Mesothelial cell of epicardium (in vitro differentiated cells): ENCODE measurements at regions not wholly inside any gene's neighbourhood (a gene's known extent, or its start where the extent isn't known, plus 50 kb on each side); places are given as distances from the start of the nearest gene placed in this dataset.

ENCODE experiments used
- DNase-seq, 2 experiments: peaks; one replicate each; pipeline ENCODE4 v3.0.0; 2021; ENCODE audit warnings: low spot score in 2 of 2; ENCODE audit not compliant: unreplicated experiment in 2 of 2
- H3K27ac Mint-ChIP-seq: 2 replicates; pipeline ENCODE4 v1.8.0; 2021; ENCODE audit warnings: mixed read lengths
- H3K27me3 Mint-ChIP-seq: 2 replicates; pipeline ENCODE4 v1.8.0; 2021; ENCODE audit warnings: low read depth, mixed read lengths
- H3K36me3 Mint-ChIP-seq: 2 replicates; pipeline ENCODE4 v1.8.0; 2021; ENCODE audit warnings: mixed read lengths
- H3K4me1 Mint-ChIP-seq: 2 replicates; pipeline ENCODE4 v1.8.0; 2021; ENCODE audit warnings: mixed read lengths
- H3K4me3 Mint-ChIP-seq: 2 replicates; pipeline ENCODE4 v1.8.0; 2021; ENCODE audit warnings: mild to moderate bottlenecking, moderate library complexity, mixed read lengths
- H3K9me3 Mint-ChIP-seq: 2 replicates; pipeline ENCODE4 v1.8.0; 2021; ENCODE audit warnings: mixed read lengths
- CTCF ChIP-seq: fragments of 200-600 bp; sonication (generic); IDR thresholded peaks from one replicate; pipeline ENCODE4 v1.5.0; 2021; ENCODE audit warnings: antibody characterized with exemption; ENCODE audit not compliant: unreplicated experiment

GRCh38 chr14:96949594-96949993, 152.4 kb downstream of the VRK1 start:
- Mint-ChIP-seq H3K27me3 (no peaks in the 10 kb centered on the region), H3K27ac (no peak overlapping the region), H3K4me1 (no peaks in the 10 kb centered on the region), H3K4me3 (no peak overlapping the region), H3K36me3 (no peaks in the 10 kb centered on the region), H3K9me3 (no peaks in the 10 kb centered on the region)
- DNase-seq: no peak
- no peak for TF ChIP-seq CTCF

- Mint-ChIP-seq H3K27ac (no peak overlapping the region), H3K4me3 (no peak overlapping the region), H3K4me1 (no peaks in the 10 kb centered on the region), H3K9me3 (no peaks in the 10 kb centered on the region), H3K27me3 (no peaks in the 10 kb centered on the region), H3K36me3 (no peaks in the 10 kb centered on the region)
- no peak for TF ChIP-seq CTCF
- no peak for DNase-seq
Observed at GRCh38 chr14:96951511-96951910, 154.3 kb downstream of the VRK1 start.

DNA sequence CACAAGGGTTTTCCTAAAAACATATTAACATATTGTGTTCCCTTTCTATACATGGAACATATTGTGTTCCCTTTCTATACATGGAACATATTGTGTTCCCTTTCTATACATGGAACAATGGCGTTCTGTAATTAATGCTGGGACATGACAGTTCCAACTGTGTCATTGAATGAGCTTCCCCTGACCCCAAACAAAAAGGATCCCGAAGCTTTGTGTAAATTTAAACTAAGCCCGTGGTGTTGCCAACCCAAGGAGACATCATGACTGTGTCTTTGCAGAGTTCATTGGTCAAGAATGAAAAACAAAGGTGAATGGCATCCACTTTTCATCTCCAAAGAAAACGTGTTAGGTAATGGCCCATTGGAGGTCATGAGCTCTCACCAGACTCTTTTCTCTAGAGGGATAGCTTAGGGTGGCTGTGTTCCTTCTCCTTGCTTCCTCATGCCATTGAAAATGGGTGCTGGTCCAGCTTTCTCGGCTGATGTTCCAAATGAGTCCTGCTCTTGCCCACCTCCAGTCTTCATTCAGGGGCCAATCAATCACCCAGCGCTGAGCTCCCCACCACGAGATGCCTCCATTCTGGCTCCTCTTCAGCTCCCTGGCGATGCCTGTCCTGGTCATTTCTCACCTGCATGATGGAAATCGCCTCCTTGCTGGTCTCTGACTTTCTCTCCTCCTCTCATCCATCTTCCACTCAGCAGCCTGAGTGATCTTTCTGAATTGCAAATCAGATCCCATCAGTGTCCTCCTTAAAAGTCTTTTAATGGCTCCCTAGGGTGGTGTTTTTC, 156.1 kb downstream of the VRK1 start:
- Mint-ChIP-seq H3K9me3 (no peaks in the 10 kb centered on the region), H3K27me3 (no peaks in the 10 kb centered on the region)
- DNase-seq: no peak

DNA sequence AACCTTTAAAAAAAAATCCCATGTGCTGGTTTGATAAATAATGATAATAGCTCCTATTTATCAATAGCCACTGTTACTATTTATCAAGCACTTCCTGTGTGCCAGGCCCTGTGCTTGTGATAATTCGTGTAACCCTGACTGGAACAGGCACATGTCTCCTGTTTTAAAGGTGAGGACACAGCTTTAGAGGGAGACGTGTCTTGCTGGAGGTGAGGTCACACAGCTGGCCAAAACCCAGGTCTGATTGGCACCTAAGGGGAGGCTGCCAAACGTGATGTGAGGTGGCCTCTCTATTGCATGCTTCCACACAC, 156.6 kb downstream of the VRK1 start:
- Mint-ChIP-seq H3K36me3 (no peaks in the 10 kb centered on the region), H3K4me1 (no peaks in the 10 kb centered on the region), H3K27ac (no peak overlapping the region), H3K4me3 (no peak overlapping the region), H3K27me3 (no peaks in the 10 kb centered on the region), H3K9me3 (no peaks in the 10 kb centered on the region)
- TF ChIP-seq CTCF: no peak
- DNase-seq: no peak

More for the DNA sequence above, 156.1 kb downstream of the VRK1 start:
- TF ChIP-seq CTCF: no peak
- H3K4me1 Mint-ChIP-seq: no peaks in the 10 kb centered on the region
- no peak overlapping the region for H3K4me3 Mint-ChIP-seq
- H3K36me3 Mint-ChIP-seq: no peaks in the 10 kb centered on the region
- no peak overlapping the region for H3K27ac Mint-ChIP-seq

DNA sequence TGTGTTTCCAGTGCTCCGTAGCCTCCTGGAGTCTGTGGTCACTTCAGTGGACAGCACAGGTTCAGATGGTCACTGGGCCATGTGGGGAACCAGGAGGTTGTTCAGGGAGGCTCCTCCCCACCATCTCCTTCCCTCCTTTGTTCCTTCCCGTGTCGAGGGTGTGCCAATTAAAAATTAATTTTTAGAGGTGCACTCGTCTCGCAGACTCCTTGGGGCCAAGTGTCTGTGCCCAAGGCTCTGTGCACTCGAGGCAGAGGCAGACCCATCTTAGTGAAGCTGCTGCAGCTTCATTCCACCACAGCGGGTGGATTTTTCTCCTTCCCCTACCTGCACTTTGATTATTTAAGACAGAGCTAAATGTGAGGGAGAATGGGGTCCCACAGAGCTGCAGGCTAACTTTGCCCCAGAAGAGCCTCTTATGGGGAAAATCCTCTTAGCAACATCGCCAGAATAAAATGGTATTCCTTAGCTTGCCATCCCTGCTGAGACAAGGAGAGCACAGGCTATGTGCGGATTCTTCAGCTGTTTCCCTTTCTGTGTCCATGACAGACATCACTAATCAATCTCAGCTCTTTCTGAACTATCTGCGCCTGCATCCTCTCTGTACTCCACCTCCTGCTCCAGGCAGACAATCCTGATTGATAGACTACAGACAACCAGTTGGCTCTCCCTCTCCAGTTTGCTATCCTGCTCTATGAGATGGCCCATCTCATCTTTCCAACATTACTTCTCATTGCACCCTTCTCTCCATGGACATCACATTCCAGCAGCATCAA, 159.5 kb downstream of the VRK1 start:
- TF ChIP-seq CTCF: no peak
- no peaks in the 10 kb centered on the region for H3K4me1 Mint-ChIP-seq
- no peak overlapping the region for H3K27ac Mint-ChIP-seq
- no peak overlapping the region for H3K4me3 Mint-ChIP-seq
- no peaks in the 10 kb centered on the region for H3K27me3 Mint-ChIP-seq
- no peak for DNase-seq
- H3K36me3 Mint-ChIP-seq: no peaks in the 10 kb centered on the region
- peaks cover 5% of the 10 kb centered on the region for H3K9me3 Mint-ChIP-seq
